ENCODE measurements at regions not wholly inside any gene's neighbourhood (a gene's known extent, or its start where the extent isn't known, plus 50 kb on each side); places are given as distances from the start of the nearest gene placed in this dataset.

GRCh38 chr10:129133856-129134255 lies 333.2 kb upstream of the MGMT start:
- Mint-ChIP-seq H3K36me3 (ENCODE audit: low read depth) (no peaks in the 10 kb centered on the region), H3K4me3 (no peak overlapping the region), H3K27me3 (ENCODE audit: low read depth, poor library complexity) (peaks cover 13% of the 10 kb centered on the region), H3K9me3 (no peaks in the 10 kb centered on the region), H3K4me1 (peaks cover 53% of the 10 kb centered on the region), H3K27ac (no peak overlapping the region)
- DNase-seq: no peak
- TF ChIP-seq CTCF (IDR thresholded peaks at IDR 0.05): no peak

GRCh38 chr10:129134371-129134770 lies 332.7 kb upstream of the MGMT start:
- Mint-ChIP-seq H3K36me3 (ENCODE audit: low read depth) (no peaks in the 10 kb centered on the region), H3K27ac (peak overlapping the region; percentile 14), H3K4me1 (peaks cover 53% of the 10 kb centered on the region), H3K4me3 (no peak overlapping the region), H3K27me3 (ENCODE audit: low read depth, poor library complexity) (peaks cover 18% of the 10 kb centered on the region), H3K9me3 (no peaks in the 10 kb centered on the region)
- DNase-seq: no peak
- TF ChIP-seq CTCF (IDR thresholded peaks at IDR 0.05): no peak

GRCh38 chr10:129135624-129136023 lies 331.4 kb upstream of the MGMT start:
- H3K27me3 Mint-ChIP-seq (ENCODE audit: low read depth, poor library complexity): peaks cover 19% of the 10 kb centered on the region
- no peak for TF ChIP-seq CTCF (IDR thresholded peaks at IDR 0.05)
- no peak overlapping the region for H3K4me3 Mint-ChIP-seq
- DNase-seq: no peak
- H3K27ac Mint-ChIP-seq: peak overlapping the region; percentile 39
- H3K4me1 Mint-ChIP-seq: peaks cover 54% of the 10 kb centered on the region
- no peaks in the 10 kb centered on the region for H3K9me3 Mint-ChIP-seq
- no peaks in the 10 kb centered on the region for H3K36me3 Mint-ChIP-seq (ENCODE audit: low read depth)

GRCh38 chr10:129136074-129136473 lies 331.0 kb upstream of the MGMT start:
- no peaks in the 10 kb centered on the region for H3K36me3 Mint-ChIP-seq (ENCODE audit: low read depth)
- H3K9me3 Mint-ChIP-seq: no peaks in the 10 kb centered on the region
- peak overlapping the region; percentile 39 for H3K27ac Mint-ChIP-seq
- no peak overlapping the region for H3K4me3 Mint-ChIP-seq
- peaks cover 55% of the 10 kb centered on the region for H3K4me1 Mint-ChIP-seq
- no peak for DNase-seq
- peaks cover 16% of the 10 kb centered on the region for H3K27me3 Mint-ChIP-seq (ENCODE audit: low read depth, poor library complexity)
- no peak for TF ChIP-seq CTCF (IDR thresholded peaks at IDR 0.05)

GRCh38 chr10:129136951-129137350 lies 330.1 kb upstream of the MGMT start:
- no peak overlapping the region for H3K27ac Mint-ChIP-seq
- peaks cover 52% of the 10 kb centered on the region for H3K4me1 Mint-ChIP-seq
- peaks cover 13% of the 10 kb centered on the region for H3K27me3 Mint-ChIP-seq (ENCODE audit: low read depth, poor library complexity)
- H3K36me3 Mint-ChIP-seq (ENCODE audit: low read depth): no peaks in the 10 kb centered on the region
- no peak overlapping the region for H3K4me3 Mint-ChIP-seq
- no peaks in the 10 kb centered on the region for H3K9me3 Mint-ChIP-seq
- TF ChIP-seq CTCF (IDR thresholded peaks at IDR 0.05): no peak
- DNase-seq: no peak

- DNase-seq: no peak
- no peak for TF ChIP-seq CTCF (IDR thresholded peaks at IDR 0.05)
- H3K4me1 Mint-ChIP-seq: peaks cover 19% of the 10 kb centered on the region
- peaks cover 13% of the 10 kb centered on the region for H3K27me3 Mint-ChIP-seq (ENCODE audit: low read depth, poor library complexity)
- no peak overlapping the region for H3K4me3 Mint-ChIP-seq
- no peaks in the 10 kb centered on the region for H3K36me3 Mint-ChIP-seq (ENCODE audit: low read depth)
- no peaks in the 10 kb centered on the region for H3K9me3 Mint-ChIP-seq
- H3K27ac Mint-ChIP-seq: no peak overlapping the region
Observed at GRCh38 chr10:129140921-129141885, 325.8 kb upstream of the MGMT start.
